CD4-positive, alpha-beta T cell treated with Interferon alpha-2 for 1 hour (primary cell): ENCODE measurements at regions not wholly inside any gene's neighbourhood (a gene's known extent, or its start where the extent isn't known, plus 50 kb on each side); places are given as distances from the start of the nearest gene placed in this dataset.
"Not testable (repeated sequence)": the region's sequence is repeated elsewhere in the genome, so short reads cannot be mapped to it uniquely, and the experiment has no call there.

Experiments used
- DNase-seq, 2 donors: peaks; one replicate each; pipeline ENCODE4 v3.0.0-alpha.2; 2020 to 2022

GRCh38 chr2:180927030-180927686, 53.2 kb upstream of the UBE2E3 start:
- DNase-seq = no peak

- DNase-seq = no peak
Observed at GRCh38 chr2:180925700-180926099, 54.7 kb upstream of the UBE2E3 start.

GRCh38 chr2:180924063-180924462, 56.3 kb upstream of the UBE2E3 start:
- DNase-seq = no peak

GRCh38 chr2:180910831-180911665, 69.4 kb upstream of the UBE2E3 start:
- DNase-seq = no peak

- DNase-seq = no peak
Observed at GRCh38 chr2:180907731-180908130, 72.7 kb upstream of the UBE2E3 start.

GRCh38 chr2:180905461-180905860, 74.9 kb upstream of the UBE2E3 start:
- DNase-seq = no peak

GRCh38 chr2:180905002-180905401, 75.4 kb upstream of the UBE2E3 start:
- no peak for DNase-seq

GRCh38 chr2:180901331-180901730, 79.1 kb upstream of the UBE2E3 start:
- DNase-seq = no peak

- DNase-seq = no peak
Observed at GRCh38 chr2:180893752-180894151, 86.7 kb upstream of the UBE2E3 start.

GRCh38 chr2:180892091-180892490, 88.3 kb upstream of the UBE2E3 start:
- DNase-seq = no peak

GRCh38 chr2:180891360-180891759, 89.0 kb upstream of the UBE2E3 start:
- no peak for DNase-seq

- DNase-seq = no peak
Observed at GRCh38 chr2:180890781-180891180, 89.6 kb upstream of the UBE2E3 start.

- no peak for DNase-seq
Observed at GRCh38 chr2:180882959-180883358, 97.4 kb upstream of the UBE2E3 start.

GRCh38 chr2:180876506-180876905, 103.9 kb upstream of the UBE2E3 start:
- no peak for DNase-seq

- DNase-seq = no peak
Observed at GRCh38 chr2:180873219-180873618, 107.2 kb upstream of the UBE2E3 start.

- DNase-seq = not testable (repeated sequence)
Observed at GRCh38 chr2:180872781-180873180, 107.6 kb upstream of the UBE2E3 start.

- DNase-seq = no peak
Observed at GRCh38 chr2:180872255-180872654, 108.2 kb upstream of the UBE2E3 start.

- DNase-seq = no peak
Observed at GRCh38 chr2:180871649-180872048, 108.8 kb upstream of the UBE2E3 start.

- DNase-seq = no peak
Observed at GRCh38 chr2:180849851-180850250, 130.6 kb upstream of the UBE2E3 start.

- DNase-seq = no peak
Observed at GRCh38 chr2:180848393-180848792, 132.0 kb upstream of the UBE2E3 start.

GRCh38 chr2:180846756-180847472, 133.5 kb upstream of the UBE2E3 start:
- DNase-seq = no peak

- no peak for DNase-seq
Observed at GRCh38 chr2:180842461-180842860, 137.9 kb upstream of the UBE2E3 start.

- no peak for DNase-seq
Observed at GRCh38 chr2:180840641-180841040, 139.8 kb upstream of the UBE2E3 start.

- no peak for DNase-seq
Observed at GRCh38 chr2:180829836-180830235, 150.6 kb upstream of the UBE2E3 start.
